ENCODE measurements at regions not wholly inside any gene's neighbourhood (a gene's known extent, or its start where the extent isn't known, plus 50 kb on each side); places are given as distances from the start of the nearest gene placed in this dataset.

GRCh38 chr5:173717959-173718358, 101.5 kb upstream of the BOD1 start (continued):
- no peak for TF ChIP-seq ZNF425 (CRISPR knock-in tag; conservative IDR thresholded peaks at IDR 0.05)
- TF ChIP-seq FOXJ3 (CRISPR knock-in tag; IDR thresholded peaks at IDR 0.05; ENCODE audit: borderline replicate concordance), result no peak
- no peak for TF ChIP-seq SMAD4 (CRISPR knock-in tag; IDR thresholded peaks at IDR 0.05)
- no peak for TF ChIP-seq ZNF512 (CRISPR knock-in tag; IDR thresholded peaks at IDR 0.05; ENCODE audit: borderline replicate concordance)

- POLR2A ChIA-PET, result no interaction called here
- CTCF ChIA-PET, result interaction anchor here (1.3 to 1.4 kb wide), 2 partner anchors 89 to 90 kb away, joined by 4 to 5 read pairs; no protein-coding TSS in a partner anchor
- no peaks in the 10 kb centered on the region for H3K27me3 Mint-ChIP-seq (ENCODE audit: low read depth)
- no peak overlapping the region for H3K4me3 Mint-ChIP-seq
- no peak overlapping the region for H3K27ac Mint-ChIP-seq
- no peaks in the 10 kb centered on the region for H3K9me3 Mint-ChIP-seq
- no peak for DNase-seq (ENCODE audit: low spot score)
- peaks cover 28% of the 10 kb centered on the region for H3K4me1 Mint-ChIP-seq
- no peaks in the 10 kb centered on the region for H3K36me3 Mint-ChIP-seq
- no peak for ATAC-seq
- no peak for TF ChIP-seq GTF2I (CRISPR knock-in tag; conservative IDR thresholded peaks at IDR 0.05)
- TF ChIP-seq SMAD3 (CRISPR knock-in tag; IDR thresholded peaks at IDR 0.05; ENCODE audit: borderline replicate concordance), result no peak
- no peak for TF ChIP-seq CBFB (CRISPR knock-in tag; IDR thresholded peaks at IDR 0.05; ENCODE audit: low read depth)
- TF ChIP-seq FOXP1 (CRISPR knock-in tag; IDR thresholded peaks at IDR 0.05; ENCODE audit: borderline replicate concordance), result no peak
- no peak for TF ChIP-seq ZNF317 (CRISPR knock-in tag; IDR thresholded peaks at IDR 0.05; ENCODE audit: borderline replicate concordance, low read depth)
Measured at GRCh38 chr5:173718469-173718868, 102.0 kb upstream of the BOD1 start.

- ATAC-seq, result no peak
- POLR2A ChIA-PET, result no interaction called here
- CTCF ChIA-PET, result interaction anchor here (3.0 kb wide), 1 partner anchor 90 kb away, joined by 15 read pairs; no protein-coding TSS in a partner anchor
- no peak overlapping the region for H3K27ac Mint-ChIP-seq
- no peaks in the 10 kb centered on the region; the same call in 1 of the 2 replicates for H3K36me3 Mint-ChIP-seq
- no peak for DNase-seq (ENCODE audit: low spot score)
- H3K9me3 Mint-ChIP-seq, result peaks cover 2% of the 10 kb centered on the region
- TF ChIP-seq ERG (CRISPR knock-in tag; IDR thresholded peaks at IDR 0.05) (no peak), GABPB1 (CRISPR knock-in tag; IDR thresholded peaks at IDR 0.05) (0 out of 2 replicates have a peak, but pooled peaks have one; percentile 33), SMAD4 (CRISPR knock-in tag; IDR thresholded peaks at IDR 0.05) (no peak), AFF4 (CRISPR knock-in tag; IDR thresholded peaks at IDR 0.05; ENCODE audit: borderline replicate concordance) (no peak), RELA (CRISPR knock-in tag; IDR thresholded peaks at IDR 0.05; ENCODE audit: borderline replicate concordance) (no peak)
- H3K27me3 Mint-ChIP-seq (ENCODE audit: low read depth), result no peaks in the 10 kb centered on the region
- H3K4me3 Mint-ChIP-seq, result no peak overlapping the region
- H3K4me1 Mint-ChIP-seq, result peaks cover 34% of the 10 kb centered on the region
Measured at GRCh38 chr5:173719731-173720082, 103.3 kb upstream of the BOD1 start.

All from WTC11 (cell line).